ENCODE measurements at regions not wholly inside any gene's neighbourhood (a gene's known extent, or its start where the extent isn't known, plus 50 kb on each side); places are given as distances from the start of the nearest gene placed in this dataset.
"Not testable (repeated sequence)": the region's sequence is repeated elsewhere in the genome, so short reads cannot be mapped to it uniquely, and the experiment has no call there.

DNA sequence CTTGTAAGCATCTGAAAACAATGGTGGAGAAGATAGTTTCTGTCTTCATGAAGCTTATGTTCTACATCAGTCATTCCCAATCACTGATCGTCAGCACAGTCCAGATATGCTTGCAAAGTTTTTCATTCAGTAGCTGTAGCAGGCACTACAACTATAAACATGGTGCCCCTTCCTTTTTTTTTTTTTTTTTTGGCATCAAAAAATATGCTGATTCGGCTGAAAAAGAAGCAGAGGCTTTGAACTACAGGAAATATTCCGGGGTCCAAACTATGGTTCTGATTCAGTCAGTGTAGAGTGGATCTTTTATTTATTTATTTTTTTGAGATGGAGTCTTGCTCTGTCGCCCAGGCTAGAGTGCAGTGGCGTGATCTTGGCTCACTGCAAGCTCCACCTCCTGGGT is 414.4 kb downstream of the OLFM4 start:
- H3K4me1 Mint-ChIP-seq (ENCODE audit: insufficient read depth, unreplicated experiment), result no peaks in the 10 kb centered on the region
- intact Hi-C loops (cut with micrococcal nuclease), result no loop called here
- no TSS peak for BruUV-seq (replicated peaks)
- ChIA-PET POLR2A (no interaction called here), CTCF (no interaction called here)
- no peak overlapping the region for H3K4me3 Mint-ChIP-seq (ENCODE audit: unreplicated experiment)
- H3K27ac Mint-ChIP-seq (ENCODE audit: low read depth, unreplicated experiment), result no peak overlapping the region
- TF ChIP-seq, protein P1, sequence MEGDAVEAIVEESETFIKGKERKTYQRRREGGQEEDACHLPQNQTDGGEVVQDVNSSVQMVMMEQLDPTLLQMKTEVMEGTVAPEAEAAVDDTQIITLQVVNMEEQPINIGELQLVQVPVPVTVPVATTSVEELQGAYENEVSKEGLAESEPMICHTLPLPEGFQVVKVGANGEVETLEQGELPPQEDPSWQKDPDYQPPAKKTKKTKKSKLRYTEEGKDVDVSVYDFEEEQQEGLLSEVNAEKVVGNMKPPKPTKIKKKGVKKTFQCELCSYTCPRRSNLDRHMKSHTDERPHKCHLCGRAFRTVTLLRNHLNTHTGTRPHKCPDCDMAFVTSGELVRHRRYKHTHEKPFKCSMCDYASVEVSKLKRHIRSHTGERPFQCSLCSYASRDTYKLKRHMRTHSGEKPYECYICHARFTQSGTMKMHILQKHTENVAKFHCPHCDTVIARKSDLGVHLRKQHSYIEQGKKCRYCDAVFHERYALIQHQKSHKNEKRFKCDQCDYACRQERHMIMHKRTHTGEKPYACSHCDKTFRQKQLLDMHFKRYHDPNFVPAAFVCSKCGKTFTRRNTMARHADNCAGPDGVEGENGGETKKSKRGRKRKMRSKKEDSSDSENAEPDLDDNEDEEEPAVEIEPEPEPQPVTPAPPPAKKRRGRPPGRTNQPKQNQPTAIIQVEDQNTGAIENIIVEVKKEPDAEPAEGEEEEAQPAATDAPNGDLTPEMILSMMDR (IDR thresholded peaks at IDR 0.05; ENCODE audit: unreplicated experiment), result no peak
- no peaks in the 10 kb centered on the region for H3K27me3 Mint-ChIP-seq (ENCODE audit: insufficient read depth, unreplicated experiment)
- H3K9me3 Mint-ChIP-seq (ENCODE audit: unreplicated experiment), result no peaks in the 10 kb centered on the region
- DNase-seq (ENCODE audit: unreplicated experiment), result no peak
- H3K36me3 Mint-ChIP-seq (ENCODE audit: insufficient read depth, unreplicated experiment), result no peaks in the 10 kb centered on the region

DNA sequence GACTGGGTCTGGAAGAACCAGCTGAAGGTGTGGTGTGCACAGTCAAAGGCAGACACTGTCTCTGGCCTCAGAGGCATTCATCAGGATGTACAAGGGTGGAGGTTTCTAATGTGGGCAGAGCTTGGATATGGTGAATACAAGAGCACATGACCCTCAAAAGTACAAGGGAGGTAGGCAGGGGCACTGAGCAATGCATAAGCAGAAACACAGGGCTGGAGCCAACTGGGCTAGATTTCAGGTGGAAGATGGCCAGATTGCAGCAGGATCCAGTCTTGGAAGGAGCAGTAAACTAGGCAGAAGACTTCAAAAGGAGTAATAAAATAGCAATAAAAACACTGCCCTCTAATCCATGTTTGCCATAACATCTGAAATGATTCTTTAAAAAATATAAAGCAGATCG is 417.1 kb downstream of the OLFM4 start:
- H3K4me1 Mint-ChIP-seq (ENCODE audit: insufficient read depth, unreplicated experiment), result no peaks in the 10 kb centered on the region
- H3K4me3 Mint-ChIP-seq (ENCODE audit: unreplicated experiment), result no peak overlapping the region
- TF ChIP-seq, protein P1 (IDR thresholded peaks at IDR 0.05; ENCODE audit: unreplicated experiment), result no peak
- H3K36me3 Mint-ChIP-seq (ENCODE audit: insufficient read depth, unreplicated experiment), result no peaks in the 10 kb centered on the region
- DNase-seq (ENCODE audit: unreplicated experiment), result no peak
- no peak overlapping the region for H3K27ac Mint-ChIP-seq (ENCODE audit: low read depth, unreplicated experiment)
- POLR2A ChIA-PET, result no interaction called here
- BruUV-seq (replicated peaks), result no TSS peak
- H3K27me3 Mint-ChIP-seq (ENCODE audit: insufficient read depth, unreplicated experiment), result no peaks in the 10 kb centered on the region
- intact Hi-C loops (cut with micrococcal nuclease), result no loop called here
- H3K9me3 Mint-ChIP-seq (ENCODE audit: unreplicated experiment), result peaks cover 17% of the 10 kb centered on the region
- CTCF ChIA-PET, result no interaction called here

DNA sequence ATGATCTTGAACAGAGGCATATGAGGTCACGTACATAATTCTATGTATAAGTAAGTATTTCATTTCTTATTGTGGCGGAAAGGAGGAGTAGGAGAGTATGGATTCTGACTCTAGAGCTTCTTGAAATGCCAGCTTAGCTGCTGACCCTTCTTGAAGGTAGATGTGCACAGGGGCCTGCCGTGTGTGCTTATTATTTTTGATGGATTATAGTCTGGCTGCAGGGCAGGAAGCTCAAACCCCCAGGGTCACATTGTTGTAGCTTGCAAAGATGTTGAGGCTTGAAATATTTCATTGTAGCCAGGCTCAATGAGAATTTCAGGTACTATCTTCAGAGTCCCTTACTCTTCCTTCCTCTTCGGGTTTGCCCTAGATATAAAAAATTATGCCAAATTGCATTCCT is 418.8 kb downstream of the OLFM4 start:
- Mint-ChIP-seq H3K4me3 (ENCODE audit: unreplicated experiment) (no peak overlapping the region), H3K9me3 (ENCODE audit: unreplicated experiment) (peaks cover 21% of the 10 kb centered on the region), H3K27ac (ENCODE audit: low read depth, unreplicated experiment) (no peak overlapping the region), H3K27me3 (ENCODE audit: insufficient read depth, unreplicated experiment) (no peaks in the 10 kb centered on the region), H3K36me3 (ENCODE audit: insufficient read depth, unreplicated experiment) (no peaks in the 10 kb centered on the region), H3K4me1 (ENCODE audit: insufficient read depth, unreplicated experiment) (no peaks in the 10 kb centered on the region)
- ChIA-PET CTCF (no interaction called here), POLR2A (interaction anchor here (0.7 kb wide), 1 partner anchor 259 kb away, joined by 3 read pairs; no protein-coding TSS in a partner anchor)
- intact Hi-C loops (cut with micrococcal nuclease), result no loop called here
- TF ChIP-seq, protein P1 (IDR thresholded peaks at IDR 0.05; ENCODE audit: unreplicated experiment), result no peak
- no peak for DNase-seq (ENCODE audit: unreplicated experiment)
- BruUV-seq (replicated peaks), result no TSS peak

DNA sequence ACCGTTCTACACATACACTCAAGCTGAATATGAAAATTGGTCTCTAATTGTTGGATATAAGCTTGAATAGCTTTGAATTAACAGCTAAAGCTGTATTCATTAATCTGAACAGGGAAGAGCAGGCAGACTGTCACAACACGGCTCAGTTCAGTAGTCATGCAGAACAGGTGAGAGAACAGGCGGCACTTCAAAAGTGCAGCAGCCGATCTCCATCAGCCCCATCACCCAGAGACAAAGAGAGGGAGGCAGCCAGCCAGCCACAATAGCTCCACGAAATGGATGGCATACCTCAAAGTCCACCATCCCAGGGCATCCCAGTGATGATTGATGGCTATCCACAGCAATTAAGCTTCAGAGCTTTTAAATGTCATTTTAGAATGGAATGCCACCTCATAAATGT is 419.2 kb downstream of the OLFM4 start:
- ChIA-PET POLR2A (interaction anchor here (0.7 kb wide), 1 partner anchor 260 kb away, joined by 3 read pairs; no protein-coding TSS in a partner anchor), CTCF (no interaction called here)
- DNase-seq (ENCODE audit: unreplicated experiment), result no peak
- BruUV-seq (replicated peaks), result no TSS peak
- Mint-ChIP-seq H3K4me3 (ENCODE audit: unreplicated experiment) (no peak overlapping the region), H3K27me3 (ENCODE audit: insufficient read depth, unreplicated experiment) (no peaks in the 10 kb centered on the region), H3K4me1 (ENCODE audit: insufficient read depth, unreplicated experiment) (no peaks in the 10 kb centered on the region), H3K36me3 (ENCODE audit: insufficient read depth, unreplicated experiment) (no peaks in the 10 kb centered on the region), H3K27ac (ENCODE audit: low read depth, unreplicated experiment) (no peak overlapping the region), H3K9me3 (ENCODE audit: unreplicated experiment) (peaks cover 21% of the 10 kb centered on the region)
- intact Hi-C loops (cut with micrococcal nuclease), result no loop called here
- TF ChIP-seq, protein P1 (IDR thresholded peaks at IDR 0.05; ENCODE audit: unreplicated experiment), result no peak

DNA sequence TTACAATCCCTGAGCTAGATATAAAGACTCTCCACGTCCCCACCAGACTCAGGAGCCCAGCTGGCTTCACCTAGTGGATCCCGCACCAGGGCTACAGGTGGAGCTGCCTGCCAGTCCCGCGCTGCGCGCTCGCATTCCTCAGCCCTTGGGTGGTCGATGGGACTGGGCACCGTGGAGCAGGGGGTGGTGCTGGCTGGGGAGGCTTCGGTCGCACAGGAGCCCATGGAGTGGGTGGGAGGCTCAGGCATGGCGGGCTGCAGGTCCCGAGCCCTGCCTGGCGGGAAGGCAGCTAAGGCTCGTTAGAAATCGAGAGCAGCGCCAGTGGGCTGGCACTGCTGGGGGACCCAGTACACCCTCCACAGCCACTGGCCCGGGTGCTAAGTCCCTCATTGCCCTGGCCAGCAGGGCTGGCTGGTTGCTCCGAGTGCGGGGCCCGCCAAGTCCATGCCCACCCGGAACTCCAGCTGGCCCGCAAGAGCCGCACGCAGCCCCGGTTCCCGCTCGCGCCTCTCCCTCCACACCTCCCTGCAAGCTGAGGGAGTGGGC is 423.7 kb downstream of the OLFM4 start:
- BruUV-seq (replicated peaks); H3K27me3 Mint-ChIP-seq (ENCODE audit: insufficient read depth, unreplicated experiment); H3K4me1 Mint-ChIP-seq (ENCODE audit: insufficient read depth, unreplicated experiment); H3K4me3 Mint-ChIP-seq (ENCODE audit: unreplicated experiment); DNase-seq (ENCODE audit: unreplicated experiment); intact Hi-C loops (cut with micrococcal nuclease); POLR2A ChIA-PET; H3K36me3 Mint-ChIP-seq (ENCODE audit: insufficient read depth, unreplicated experiment); H3K27ac Mint-ChIP-seq (ENCODE audit: low read depth, unreplicated experiment); CTCF ChIA-PET: not testable (repeated sequence)
- H3K9me3 Mint-ChIP-seq (ENCODE audit: unreplicated experiment), result peaks cover 21% of the 10 kb centered on the region

Data from MCF 10A (cell line).